ENCODE measurements at regions not wholly inside any gene's neighbourhood (a gene's known extent, or its start where the extent isn't known, plus 50 kb on each side); places are given as distances from the start of the nearest gene placed in this dataset.
A peak's percentile ranks its signal among the peaks of the same experiment; 100 is the strongest.

DNA sequence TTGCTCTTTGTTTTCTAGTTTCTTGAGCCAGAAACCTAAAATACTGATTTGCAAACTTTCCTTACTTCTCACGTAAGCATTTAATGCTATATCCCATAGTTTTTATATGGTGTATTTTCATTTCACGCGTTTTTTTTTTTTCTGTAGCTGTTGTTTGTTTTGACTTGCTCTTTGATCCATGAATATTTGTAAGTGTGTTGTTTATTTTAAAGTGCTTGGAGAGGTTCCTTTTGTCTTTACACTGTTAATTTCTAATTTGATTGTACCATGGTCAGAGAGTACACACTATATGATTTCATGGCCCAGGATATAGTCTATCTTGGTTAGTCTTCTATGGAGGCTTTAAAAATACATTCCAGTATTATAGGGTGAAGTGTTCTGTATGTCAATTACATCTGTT lies 84.8 kb upstream of the RNF217 start:
- H3K27me3 Mint-ChIP-seq (ENCODE audit: insufficient read depth) = peaks cover 8% of the 10 kb centered on the region
- no peaks in the 10 kb centered on the region for H3K9me3 Mint-ChIP-seq
- H3K27ac Mint-ChIP-seq = no peak overlapping the region
- intact Hi-C loops (cut with micrococcal nuclease) = no loop called here
- peaks cover 3% of the 10 kb centered on the region for H3K4me1 Mint-ChIP-seq (ENCODE audit: low read depth)
- H3K4me3 Mint-ChIP-seq = no peak overlapping the region
- no peaks in the 10 kb centered on the region for H3K36me3 Mint-ChIP-seq (ENCODE audit: low read depth)
- no peak for DNase-seq (ENCODE audit: low spot score)

GRCh38 chr6:124879110-124879991 lies 82.9 kb upstream of the RNF217 start:
- no peaks in the 10 kb centered on the region for H3K9me3 Mint-ChIP-seq
- H3K4me3 Mint-ChIP-seq = no peak overlapping the region
- H3K27me3 Mint-ChIP-seq (ENCODE audit: insufficient read depth) = peaks cover 8% of the 10 kb centered on the region
- H3K4me1 Mint-ChIP-seq (ENCODE audit: low read depth) = peaks cover 6% of the 10 kb centered on the region
- H3K36me3 Mint-ChIP-seq (ENCODE audit: low read depth) = no peaks in the 10 kb centered on the region
- DNase-seq (ENCODE audit: low spot score) = no peak
- H3K27ac Mint-ChIP-seq = no peak overlapping the region
- intact Hi-C loops (cut with micrococcal nuclease) = no loop called here

DNA sequence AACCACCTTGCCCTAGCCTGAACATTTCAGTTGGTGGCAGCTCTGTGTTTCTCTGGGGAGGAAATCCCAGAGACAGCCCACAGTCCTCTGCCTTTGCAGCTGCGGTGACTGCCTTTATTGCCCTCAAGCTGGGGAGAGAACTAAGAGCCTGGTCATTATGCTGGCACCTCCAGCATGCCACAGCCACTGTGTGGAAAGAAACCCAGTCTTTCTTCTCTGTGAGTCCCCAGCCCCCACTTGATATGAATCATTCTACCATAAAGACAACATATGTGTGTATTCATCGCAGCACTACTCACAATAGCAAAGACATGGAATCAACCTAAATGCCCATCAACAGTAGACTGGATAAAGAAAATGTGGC lies 82.3 kb upstream of the RNF217 start:
- no peak for DNase-seq (ENCODE audit: low spot score)
- intact Hi-C loops (cut with micrococcal nuclease) = no loop called here
- Mint-ChIP-seq H3K4me1 (ENCODE audit: low read depth) (peaks cover 6% of the 10 kb centered on the region), H3K27me3 (ENCODE audit: insufficient read depth) (peaks cover 8% of the 10 kb centered on the region), H3K27ac (no peak overlapping the region), H3K4me3 (no peak overlapping the region), H3K9me3 (no peaks in the 10 kb centered on the region), H3K36me3 (ENCODE audit: low read depth) (no peaks in the 10 kb centered on the region)

DNA sequence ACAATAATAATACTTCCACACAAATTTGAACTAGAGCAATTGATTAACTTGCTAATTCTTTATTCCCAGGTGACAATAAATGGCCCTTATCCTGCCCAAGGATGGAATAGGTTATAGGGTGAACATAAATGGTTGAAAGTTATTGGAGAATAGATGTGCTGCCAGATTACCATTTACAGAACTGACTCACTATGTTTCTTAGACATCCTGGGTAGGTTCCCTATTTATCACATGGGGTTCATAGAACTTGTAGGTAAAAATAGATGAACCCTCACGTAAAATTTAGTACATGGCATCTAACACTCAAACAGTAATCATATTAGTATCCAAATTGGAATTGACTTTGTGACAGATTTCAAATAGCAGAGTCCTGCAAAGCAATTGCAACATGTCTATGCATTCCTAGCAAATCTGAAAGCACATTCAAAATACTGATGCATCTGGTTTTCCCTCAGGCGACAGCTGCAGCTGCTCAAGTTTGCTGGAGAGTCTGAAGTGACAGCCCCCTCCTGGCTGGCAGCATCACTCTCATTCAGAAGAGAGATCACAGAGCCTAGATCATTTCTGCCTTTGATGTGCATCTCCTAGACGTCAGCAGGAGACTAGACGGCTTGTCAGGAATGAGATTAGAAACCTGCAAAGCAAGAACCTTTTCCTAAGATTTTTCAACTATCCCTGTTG lies 80.2 kb upstream of the RNF217 start:
- Mint-ChIP-seq H3K27me3 (ENCODE audit: insufficient read depth) (peaks cover 4% of the 10 kb centered on the region), H3K27ac (no peak overlapping the region), H3K4me3 (no peak overlapping the region), H3K4me1 (ENCODE audit: low read depth) (peaks cover 6% of the 10 kb centered on the region), H3K36me3 (ENCODE audit: low read depth) (no peaks in the 10 kb centered on the region), H3K9me3 (no peaks in the 10 kb centered on the region)
- no peak for DNase-seq (ENCODE audit: low spot score)
- intact Hi-C loops (cut with micrococcal nuclease) = no loop called here

GRCh38 chr6:124882579-124883393 lies 79.5 kb upstream of the RNF217 start:
- no peak for DNase-seq (ENCODE audit: low spot score)
- Mint-ChIP-seq H3K4me1 (ENCODE audit: low read depth) (peaks cover 6% of the 10 kb centered on the region), H3K36me3 (ENCODE audit: low read depth) (no peaks in the 10 kb centered on the region), H3K27me3 (ENCODE audit: insufficient read depth) (no peaks in the 10 kb centered on the region), H3K9me3 (no peaks in the 10 kb centered on the region), H3K27ac (no peak overlapping the region), H3K4me3 (no peak overlapping the region)
- intact Hi-C loops (cut with micrococcal nuclease) = no loop called here

DNA sequence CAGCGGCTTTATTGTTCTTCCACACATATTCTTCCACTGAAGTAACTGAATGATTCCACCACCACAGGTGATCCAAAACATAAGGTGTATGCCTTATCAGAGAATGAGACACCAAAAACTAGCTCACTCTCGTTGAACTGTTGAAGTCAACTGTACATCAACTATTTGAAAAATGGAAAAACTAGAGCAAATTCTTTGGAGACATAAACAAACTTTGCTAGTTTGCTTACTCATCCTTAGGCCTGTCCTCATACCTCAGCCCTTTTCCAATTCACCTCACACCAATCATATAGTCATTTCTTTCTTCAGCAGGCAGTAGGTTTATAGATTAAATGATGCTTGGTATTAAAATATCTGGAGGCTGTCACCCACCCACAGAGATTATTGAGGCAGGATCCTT lies 77.1 kb upstream of the RNF217 start:
- Mint-ChIP-seq H3K4me1 (ENCODE audit: low read depth) (peaks cover 19% of the 10 kb centered on the region), H3K4me3 (no peak overlapping the region), H3K36me3 (ENCODE audit: low read depth) (no peaks in the 10 kb centered on the region), H3K9me3 (no peaks in the 10 kb centered on the region), H3K27me3 (ENCODE audit: insufficient read depth) (no peaks in the 10 kb centered on the region), H3K27ac (no peak overlapping the region)
- intact Hi-C loops (cut with micrococcal nuclease) = no loop called here
- DNase-seq (ENCODE audit: low spot score) = no peak

DNA sequence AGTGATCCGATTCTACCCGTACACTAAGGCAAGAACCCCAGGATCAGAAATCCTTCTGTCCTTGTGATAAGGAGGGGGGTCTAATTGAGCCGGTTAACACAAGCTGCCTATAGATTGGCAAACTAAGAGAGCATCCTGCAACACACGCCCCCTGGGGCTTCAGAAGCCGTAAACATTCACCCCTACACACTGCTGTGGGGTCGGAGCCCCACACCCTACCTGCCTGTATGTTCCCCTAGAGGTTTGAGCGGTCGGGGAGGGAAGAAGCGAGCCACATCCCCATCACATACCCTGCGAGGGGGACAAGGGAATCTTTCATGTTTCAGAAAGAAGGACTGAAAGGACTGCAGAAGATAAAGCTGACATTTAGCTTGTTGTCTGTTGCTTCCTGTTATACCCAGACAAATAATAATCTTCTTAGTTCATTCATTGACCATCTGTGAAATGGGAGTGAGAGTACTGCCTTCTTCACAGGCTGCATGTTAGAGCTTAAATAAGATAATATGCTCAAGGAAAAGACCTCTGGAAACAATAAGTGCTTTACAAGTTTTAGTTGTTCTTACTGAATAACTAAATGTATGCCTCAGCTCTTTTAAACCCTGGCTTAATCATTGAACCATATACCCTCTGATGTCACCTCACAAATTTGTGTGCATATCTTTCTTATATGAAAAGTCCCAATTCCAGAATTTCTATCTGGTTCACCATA lies 74.2 kb upstream of the RNF217 start:
- no peaks in the 10 kb centered on the region for H3K27me3 Mint-ChIP-seq (ENCODE audit: insufficient read depth)
- intact Hi-C loops (cut with micrococcal nuclease) = no loop called here
- H3K4me1 Mint-ChIP-seq (ENCODE audit: low read depth) = peaks cover 13% of the 10 kb centered on the region
- H3K9me3 Mint-ChIP-seq = no peaks in the 10 kb centered on the region
- no peak overlapping the region for H3K4me3 Mint-ChIP-seq
- no peaks in the 10 kb centered on the region for H3K36me3 Mint-ChIP-seq (ENCODE audit: low read depth)
- no peak for DNase-seq (ENCODE audit: low spot score)
- no peak overlapping the region for H3K27ac Mint-ChIP-seq

DNA sequence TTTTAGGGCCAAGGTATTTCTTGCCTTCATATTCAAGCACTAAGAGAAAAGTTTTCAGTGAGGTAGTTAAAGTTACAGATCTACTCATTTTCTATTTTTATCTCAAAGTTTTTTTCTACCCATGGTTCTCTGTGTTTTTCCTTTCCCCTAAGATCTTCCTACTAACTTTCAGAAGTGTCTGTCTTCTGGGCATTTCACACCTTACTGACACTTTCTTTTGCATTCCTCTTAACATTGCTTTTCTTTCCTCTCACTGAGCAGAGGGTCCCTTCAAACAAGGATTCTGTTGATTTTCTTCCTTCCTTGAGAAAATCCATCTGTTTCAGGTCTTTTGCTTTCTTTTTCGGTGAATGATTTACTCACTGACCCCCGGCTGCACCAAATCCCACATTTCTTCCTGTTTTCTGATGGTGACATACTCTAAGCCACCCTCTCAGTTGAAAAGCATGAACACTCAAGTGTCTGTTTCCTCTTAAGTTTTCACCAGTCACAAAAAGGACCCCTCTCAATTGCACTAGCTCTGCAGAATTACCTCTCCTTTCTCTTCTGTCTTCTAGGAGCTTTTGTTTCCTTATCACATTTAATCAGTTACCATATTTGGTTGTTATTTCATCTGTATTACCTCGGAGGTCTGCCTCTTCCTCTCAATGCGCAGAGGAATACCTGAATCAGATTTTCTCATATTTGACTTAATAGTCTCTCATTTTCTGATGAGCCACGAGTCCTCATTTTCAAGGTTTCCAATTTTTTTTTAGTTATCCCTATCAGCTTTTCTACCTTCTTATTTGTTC lies 73.5 kb upstream of the RNF217 start:
- no peak for DNase-seq (ENCODE audit: low spot score)
- Mint-ChIP-seq H3K9me3 (no peaks in the 10 kb centered on the region), H3K36me3 (ENCODE audit: low read depth) (no peaks in the 10 kb centered on the region), H3K27me3 (ENCODE audit: insufficient read depth) (no peaks in the 10 kb centered on the region), H3K4me3 (peak overlapping the region; percentile 4), H3K27ac (peak overlapping the region; percentile 45), H3K4me1 (ENCODE audit: low read depth) (peaks cover 13% of the 10 kb centered on the region)
- intact Hi-C loops (cut with micrococcal nuclease) = no loop called here

DNA sequence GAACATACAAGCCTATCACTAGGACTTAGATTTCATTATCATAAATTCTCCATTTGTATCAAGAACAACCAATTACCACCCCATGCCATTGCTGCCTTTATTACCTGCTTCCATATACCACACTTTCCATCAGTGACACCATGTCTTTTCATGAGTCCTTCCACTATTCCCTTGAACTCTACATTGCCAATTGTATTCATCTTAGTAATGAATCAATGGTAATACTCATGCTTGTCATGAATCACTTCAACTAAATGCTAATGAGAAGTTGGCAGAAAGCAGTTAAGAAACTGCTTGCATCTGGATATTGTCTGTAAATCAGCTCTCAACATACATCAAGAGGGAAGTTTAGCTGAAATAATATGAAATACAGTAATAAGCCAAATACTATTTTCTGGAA lies 61.2 kb upstream of the RNF217 start:
- Mint-ChIP-seq H3K9me3 (no peaks in the 10 kb centered on the region), H3K27me3 (ENCODE audit: insufficient read depth) (peaks cover 4% of the 10 kb centered on the region), H3K27ac (no peak overlapping the region), H3K36me3 (ENCODE audit: low read depth) (no peaks in the 10 kb centered on the region), H3K4me3 (no peak overlapping the region), H3K4me1 (ENCODE audit: low read depth) (no peaks in the 10 kb centered on the region)
- intact Hi-C loops (cut with micrococcal nuclease) = no loop called here
- DNase-seq (ENCODE audit: low spot score) = no peak

- no peaks in the 10 kb centered on the region for H3K4me1 Mint-ChIP-seq (ENCODE audit: low read depth)
- H3K27ac Mint-ChIP-seq = no peak overlapping the region
- peaks cover 4% of the 10 kb centered on the region for H3K27me3 Mint-ChIP-seq (ENCODE audit: insufficient read depth)
- intact Hi-C loops (cut with micrococcal nuclease) = no loop called here
- H3K4me3 Mint-ChIP-seq = no peak overlapping the region
- H3K36me3 Mint-ChIP-seq (ENCODE audit: low read depth) = no peaks in the 10 kb centered on the region
- no peaks in the 10 kb centered on the region for H3K9me3 Mint-ChIP-seq
- DNase-seq (ENCODE audit: low spot score) = no peak
Observed at GRCh38 chr6:124903797-124904196, 58.4 kb upstream of the RNF217 start.

GRCh38 chr6:124907596-124907995 lies 54.6 kb upstream of the RNF217 start:
- H3K4me1 Mint-ChIP-seq (ENCODE audit: low read depth) = no peaks in the 10 kb centered on the region
- H3K36me3 Mint-ChIP-seq (ENCODE audit: low read depth) = no peaks in the 10 kb centered on the region
- peaks cover 6% of the 10 kb centered on the region for H3K27me3 Mint-ChIP-seq (ENCODE audit: insufficient read depth)
- H3K4me3 Mint-ChIP-seq = no peak overlapping the region
- H3K9me3 Mint-ChIP-seq = no peaks in the 10 kb centered on the region
- H3K27ac Mint-ChIP-seq = no peak overlapping the region
- intact Hi-C loops (cut with micrococcal nuclease) = no loop called here
- DNase-seq (ENCODE audit: low spot score) = no peak

Measured in activated T-helper 1 cell treated with anti-CD3 and anti-CD28 coated beads, Interleukin-12 subunit alpha, Interleukin-12 subunit beta, Interleukin-2, Interleukin-4 antibody, amounts not matched to agents 30 ng/mL and 10 ng/mL and 1 ng/mL, durations not matched to agents 14 hours and 24 hours and 36 hours (primary cell).